Urinary bladder (tissue), 3 donors: ENCODE measurements at regions not wholly inside any gene's neighbourhood (a gene's known extent, or its start where the extent isn't known, plus 50 kb on each side); places are given as distances from the start of the nearest gene placed in this dataset.

Experiments
- DNase-seq: peaks from one replicate; pipeline ENCODE4 v3.0.0-alpha.2; 2015; ENCODE audit errors: extremely low spot score
- H3K27ac ChIP-seq: one replicate; pipeline ENCODE4 v1.5.1; 2013; ENCODE audit warnings: low read depth, mild to moderate bottlenecking, moderate library complexity
- H3K36me3 ChIP-seq: one replicate; pipeline ENCODE4 v1.6.1; 2013; ENCODE audit warnings: mild to moderate bottlenecking, moderate library complexity; ENCODE audit not compliant: insufficient read depth
- H3K4me1 ChIP-seq: one replicate; pipeline ENCODE4 v1.6.1; 2013; ENCODE audit warnings: mild to moderate bottlenecking, moderate library complexity; ENCODE audit not compliant: insufficient read depth
- H3K4me3 ChIP-seq: one replicate; pipeline ENCODE4 v1.5.1; 2013; ENCODE audit warnings: low read depth, low read length
- WGBS: extraction: QIAGEN DNeasy Blood & Tissue Kit; methylation state at CpG from one replicate; pipeline ENCODE4 v1.1.7; 2013; 5-methylcytosine and 5-hydroxymethylcytosine counted together
- donor health status: healthy with polysubstance abuse.
- donor health status: healthy.

DNA sequence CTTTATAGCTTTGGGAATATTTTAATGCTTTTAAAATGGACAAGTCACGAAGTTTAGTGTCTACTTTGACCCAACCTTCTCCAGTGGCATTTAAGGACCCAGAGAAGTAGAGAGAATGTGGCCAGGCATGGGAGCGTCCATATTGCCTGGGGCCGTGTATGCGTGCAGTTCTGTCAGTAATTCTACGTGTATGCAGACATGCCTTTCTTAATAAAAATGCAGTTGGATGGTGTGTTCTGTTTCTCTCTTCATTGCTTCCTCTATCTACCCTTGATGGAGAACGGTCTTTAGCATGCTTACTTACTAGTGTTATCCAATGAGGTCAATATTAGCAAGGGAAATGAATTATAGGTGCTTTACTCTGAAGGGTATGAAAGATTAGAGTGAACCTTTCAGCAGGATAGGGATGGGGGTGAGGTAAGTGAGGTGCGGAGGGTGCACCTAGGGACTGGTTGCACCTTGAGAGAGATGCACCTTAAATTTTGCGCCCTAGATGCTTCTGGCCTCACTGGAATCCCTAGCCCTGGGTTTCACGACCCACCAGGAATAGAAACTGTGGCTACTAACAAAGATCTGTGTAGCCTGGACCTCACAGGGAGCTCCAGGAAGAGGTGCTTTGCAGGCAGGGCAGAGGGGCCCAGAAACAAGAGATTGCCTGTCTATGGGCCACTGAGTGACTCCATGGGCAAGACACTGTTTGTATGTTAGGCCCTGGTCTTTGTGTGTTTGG is 194.3 kb downstream of the MYCN start:
- H3K4me1 ChIP-seq, result no peaks in the 10 kb centered on the region
- no peaks in the 10 kb centered on the region for H3K36me3 ChIP-seq
- H3K27ac ChIP-seq, result no peak overlapping the region
- 91% methylated on average over 9 of the region's 9 CpGs for WGBS
- no peak for DNase-seq
- no peak overlapping the region for H3K4me3 ChIP-seq

DNA sequence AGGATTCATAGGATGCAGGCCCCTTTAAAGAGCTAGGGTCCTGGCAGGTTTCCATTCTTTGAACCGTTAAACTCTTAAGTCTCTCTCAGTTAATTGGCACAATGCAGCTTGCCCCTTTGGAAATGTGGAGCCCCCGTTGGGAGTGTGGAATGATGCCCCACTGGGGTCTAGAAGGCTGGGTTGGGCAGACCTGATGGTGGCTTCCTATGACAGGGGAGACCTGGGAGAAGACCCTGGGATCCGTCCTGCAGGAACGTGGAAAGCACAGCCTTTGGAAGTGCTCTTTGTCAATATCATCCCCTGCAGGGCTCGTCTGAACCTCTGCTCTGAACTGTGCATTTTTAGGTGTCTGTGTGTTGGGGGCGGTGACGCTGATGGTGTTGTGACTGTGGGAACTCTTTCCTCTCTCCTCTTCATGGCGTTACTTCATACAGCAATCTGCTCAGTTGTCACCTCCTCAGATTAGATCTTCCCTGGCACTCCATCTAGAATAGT is 190.6 kb downstream of the MYCN start:
- no peaks in the 10 kb centered on the region for H3K36me3 ChIP-seq
- 81% methylated on average over 8 of the region's 8 CpGs for WGBS
- no peak for DNase-seq

DNA sequence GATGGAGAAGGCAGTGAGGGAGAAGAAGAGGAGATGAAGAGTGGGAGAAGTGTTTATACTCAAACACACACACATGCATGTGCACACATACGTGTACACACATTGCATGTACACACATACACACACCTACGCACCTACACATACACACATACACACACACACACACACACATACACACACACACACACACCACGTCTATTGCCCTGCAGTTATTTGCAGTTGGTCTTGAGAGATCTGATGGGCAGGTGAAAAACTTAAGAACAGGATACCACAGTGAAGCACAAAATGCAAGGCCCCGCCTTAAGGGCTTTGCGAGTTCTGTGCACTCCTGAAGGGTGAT is 190.2 kb downstream of the MYCN start:
- Histone ChIP-seq H3K4me1 (no peaks in the 10 kb centered on the region), H3K36me3 (no peaks in the 10 kb centered on the region), H3K4me3 (no peak overlapping the region), H3K27ac (no peak overlapping the region)
- no peak for DNase-seq
- WGBS, result 85% methylated on average over 5 of the region's 5 CpGs

More for the DNA sequence above, 190.6 kb downstream of the MYCN start:
- Histone ChIP-seq H3K4me3 (no peak overlapping the region), H3K27ac (no peak overlapping the region), H3K4me1 (no peaks in the 10 kb centered on the region)

DNA sequence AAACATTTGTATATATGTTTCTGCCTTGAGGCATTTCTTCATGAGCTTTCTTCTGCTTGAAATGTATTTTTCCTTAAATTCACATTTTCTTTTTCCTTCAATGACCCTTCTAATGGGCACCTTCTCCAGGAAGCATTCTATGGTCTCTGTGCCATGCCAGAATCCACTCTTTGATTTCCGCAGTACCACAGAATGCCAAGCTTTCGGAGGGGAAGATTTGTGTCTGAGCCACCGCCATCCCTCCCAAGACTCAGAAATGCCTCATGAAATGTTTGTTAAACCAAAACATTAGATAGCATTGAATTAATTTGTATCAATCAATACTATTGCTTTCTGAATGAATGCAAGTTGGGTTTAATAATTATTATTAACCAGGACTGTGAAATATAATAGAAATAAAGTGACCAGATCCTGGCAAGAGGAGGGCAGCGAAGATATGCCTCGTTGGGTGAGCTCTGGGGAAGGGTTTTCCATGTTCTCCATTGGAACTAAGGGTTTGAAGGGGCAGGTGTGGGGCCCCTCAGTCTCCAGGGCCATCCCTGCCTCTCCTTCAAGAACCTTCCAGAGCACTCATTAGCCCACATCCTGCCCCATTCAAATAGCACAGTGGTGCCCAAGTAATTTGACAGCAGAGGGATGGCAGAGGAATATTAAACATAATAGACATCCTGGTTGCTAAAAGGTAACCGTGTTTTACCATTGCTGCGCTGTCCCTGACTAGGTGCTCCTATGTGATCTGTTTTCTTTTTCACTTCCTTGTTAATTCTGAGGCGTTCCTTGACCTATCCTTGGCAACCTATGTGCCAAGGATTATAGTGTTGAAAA is 189.6 kb downstream of the MYCN start:
- H3K36me3 ChIP-seq, result no peaks in the 10 kb centered on the region
- H3K27ac ChIP-seq, result no peak overlapping the region
- no peaks in the 10 kb centered on the region for H3K4me1 ChIP-seq
- 89% methylated on average over 8 of the region's 8 CpGs for WGBS
- H3K4me3 ChIP-seq, result no peak overlapping the region
- DNase-seq, result no peak

DNA sequence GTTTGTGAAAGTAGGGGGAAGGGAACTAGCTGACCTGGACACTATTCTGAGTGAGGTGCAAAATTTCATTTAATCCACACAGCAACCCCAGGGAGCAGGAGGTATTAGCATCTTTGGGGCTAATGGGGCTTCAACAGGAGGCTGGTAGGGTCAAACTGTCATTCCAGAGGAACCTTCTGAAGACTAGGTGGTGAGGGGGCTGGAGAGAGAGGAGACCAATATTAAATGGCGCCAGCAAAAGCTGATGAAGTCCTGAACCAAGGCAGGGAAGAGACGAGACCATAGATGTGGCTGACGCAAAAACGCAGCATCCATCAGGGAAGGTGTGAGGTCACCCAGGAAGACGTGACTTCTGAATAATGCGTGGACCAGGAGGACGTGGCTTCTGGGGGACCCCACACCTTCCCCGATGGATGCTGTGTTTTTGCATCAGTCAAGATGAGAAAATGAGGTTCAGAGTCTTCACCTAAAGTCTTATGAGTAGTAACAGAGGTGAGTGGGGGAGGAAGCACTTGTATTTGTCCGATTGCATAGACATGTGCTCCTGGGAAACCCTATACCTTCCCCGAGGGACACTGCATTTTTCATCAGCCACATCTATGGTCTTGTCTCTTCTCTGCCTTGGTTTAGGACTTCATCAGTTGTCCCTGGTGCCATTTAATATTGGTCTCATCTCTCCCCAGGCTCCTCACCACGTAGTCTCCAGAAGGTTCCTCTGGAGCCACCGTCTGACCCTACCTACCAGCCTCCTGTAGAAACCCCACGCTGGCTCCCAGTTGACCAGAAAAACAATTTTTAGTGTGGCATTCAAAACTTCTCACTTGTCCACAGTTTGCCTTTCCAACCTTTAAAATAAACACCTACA is 188.6 kb downstream of the MYCN start:
- no peaks in the 10 kb centered on the region for H3K4me1 ChIP-seq
- no peak overlapping the region for H3K4me3 ChIP-seq
- no peak overlapping the region for H3K27ac ChIP-seq
- DNase-seq, result no peak
- 85% methylated on average over 13 of the region's 13 CpGs for WGBS
- H3K36me3 ChIP-seq, result no peaks in the 10 kb centered on the region

DNA sequence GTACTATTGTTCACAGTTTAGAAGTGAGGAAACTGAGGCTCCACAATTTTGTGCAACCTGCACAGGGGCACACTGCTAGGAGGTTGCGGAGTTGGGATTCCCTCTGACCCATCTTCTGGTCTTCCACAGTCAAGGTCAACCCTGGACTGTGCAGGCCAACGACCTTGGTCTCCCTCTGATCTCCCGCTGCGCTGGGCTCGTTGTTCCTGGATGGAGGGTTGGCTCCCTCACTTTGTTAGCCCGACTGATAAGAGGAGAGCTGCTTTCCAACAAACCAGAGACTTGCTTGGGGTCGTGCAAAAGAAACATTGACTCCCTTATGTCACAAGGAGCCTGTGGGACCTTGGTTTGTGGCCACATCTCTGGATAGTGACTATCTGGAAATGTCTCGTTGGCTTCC is 187.6 kb downstream of the MYCN start:
- Histone ChIP-seq H3K27ac (no peak overlapping the region), H3K36me3 (no peaks in the 10 kb centered on the region), H3K4me3 (no peak overlapping the region), H3K4me1 (no peaks in the 10 kb centered on the region)
- 79% methylated on average over 8 of the region's 8 CpGs for WGBS
- DNase-seq, result no peak

DNA sequence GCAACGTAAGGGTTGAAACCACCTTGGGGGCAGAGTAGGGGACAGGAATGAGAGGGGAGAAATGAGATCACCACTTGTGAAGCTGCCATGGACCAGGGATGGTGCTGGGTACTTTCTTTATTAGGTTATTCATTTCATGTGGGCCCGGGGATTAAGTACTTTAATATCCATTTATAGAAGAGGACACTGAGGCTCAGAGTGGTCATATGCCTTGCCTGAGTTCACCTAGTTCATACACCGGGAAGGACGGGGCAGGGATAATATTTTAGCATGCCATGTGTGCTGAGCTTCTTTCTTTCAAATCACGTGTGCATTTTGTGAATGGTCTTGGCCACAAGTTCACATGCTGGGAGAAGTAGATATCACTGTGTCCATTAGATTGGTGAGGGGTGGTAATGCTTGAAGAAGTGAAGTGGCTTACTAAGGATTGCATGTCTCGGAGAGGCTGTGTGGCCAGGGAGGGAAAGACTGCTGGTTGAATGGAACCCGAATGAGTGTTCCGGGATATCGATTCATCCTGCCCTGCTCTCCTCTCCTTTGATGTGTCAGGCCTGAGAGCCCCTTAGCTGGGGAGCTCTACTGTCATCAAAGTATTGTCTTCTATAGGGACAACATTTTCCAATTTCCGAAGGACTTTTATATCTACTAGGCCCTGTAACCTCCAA is 187.1 kb downstream of the MYCN start:
- 89% methylated on average over 10 of the region's 10 CpGs for WGBS

DNA sequence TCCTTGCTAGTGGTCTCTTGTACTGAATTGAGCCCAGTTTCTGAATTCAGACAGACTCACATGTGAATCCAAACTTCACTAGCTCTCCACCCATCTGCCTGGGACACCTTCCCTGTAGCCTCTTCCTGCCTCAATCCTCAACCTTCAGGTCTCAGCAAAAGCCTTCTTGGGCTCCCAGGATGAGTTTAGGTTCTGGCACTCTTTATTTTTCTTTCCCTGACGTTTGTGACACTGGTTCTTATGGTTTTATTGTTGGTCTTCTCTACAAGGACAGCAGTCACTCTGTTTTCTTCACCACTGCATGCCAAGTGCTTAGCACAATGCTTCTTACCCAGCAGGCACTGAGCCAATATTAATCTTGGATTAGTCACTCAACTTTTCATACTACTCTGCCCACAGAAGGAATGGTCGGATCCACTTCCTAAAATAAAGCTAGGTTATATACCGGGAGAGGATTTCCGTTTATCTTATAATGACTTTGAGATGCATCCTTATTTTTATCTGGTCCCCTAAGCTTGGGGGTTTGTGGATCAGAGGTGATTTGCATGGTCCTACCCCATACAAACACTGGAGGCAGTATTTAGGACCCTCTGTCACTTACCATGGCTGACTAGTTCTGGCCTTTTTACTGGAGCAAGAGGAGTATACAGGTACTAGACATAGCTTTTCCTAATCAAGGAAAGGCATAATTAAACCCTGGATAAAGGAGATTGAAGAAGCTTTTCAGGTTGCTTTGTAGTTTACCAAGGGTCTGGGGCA is 186.3 kb downstream of the MYCN start:
- WGBS, result 54% methylated on average over 4 of the region's 4 CpGs
- H3K4me1 ChIP-seq, result no peaks in the 10 kb centered on the region
- DNase-seq, result no peak
- no peak overlapping the region for H3K4me3 ChIP-seq
- H3K36me3 ChIP-seq, result no peaks in the 10 kb centered on the region
- no peak overlapping the region for H3K27ac ChIP-seq

More for the DNA sequence above, 187.1 kb downstream of the MYCN start:
- Histone ChIP-seq H3K27ac (no peak overlapping the region), H3K36me3 (no peaks in the 10 kb centered on the region), H3K4me1 (no peaks in the 10 kb centered on the region), H3K4me3 (no peak overlapping the region)
- no peak for DNase-seq

DNA sequence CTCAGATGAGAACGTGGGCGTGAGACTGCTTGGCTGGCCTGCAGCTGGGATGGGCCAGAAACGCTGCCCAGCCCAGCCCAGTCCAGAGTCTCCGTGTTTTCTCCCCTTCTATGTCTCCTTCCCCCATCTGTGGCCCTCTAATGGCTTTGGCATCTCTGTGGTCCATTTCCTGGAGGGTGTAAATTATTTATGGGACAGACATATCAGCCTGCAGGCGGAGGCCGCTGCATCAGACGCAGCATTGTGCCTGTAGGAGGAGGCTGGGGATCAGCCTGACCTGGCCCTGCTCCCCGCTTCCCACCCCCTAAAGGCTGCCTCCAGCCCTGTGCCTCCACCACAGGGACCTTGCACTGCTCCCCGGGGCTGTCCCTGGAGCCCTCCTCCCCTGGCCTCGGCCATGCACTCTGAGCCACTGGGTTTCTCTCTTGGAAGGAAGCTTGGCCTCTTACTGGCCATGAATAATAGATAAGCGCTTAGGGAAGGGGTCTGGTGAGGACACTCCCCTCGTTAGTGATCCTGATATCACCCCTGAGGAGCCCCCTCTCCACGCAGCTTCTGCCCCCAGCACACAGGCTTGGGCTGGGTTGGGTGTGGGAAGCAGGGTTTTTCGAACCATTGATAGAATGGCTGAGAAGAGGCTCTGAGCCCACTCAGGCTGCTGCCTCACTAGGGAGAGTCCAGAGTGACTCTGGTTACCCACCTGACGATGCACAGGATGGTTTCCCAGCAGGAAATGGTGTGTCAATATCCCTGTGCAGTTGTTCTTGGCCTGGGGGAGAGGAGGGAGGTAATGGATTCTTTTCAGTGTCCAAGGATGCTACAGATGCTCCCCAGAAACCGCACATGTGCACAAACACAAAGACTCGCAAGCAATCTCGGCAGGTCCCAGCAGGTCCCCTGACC is 185.5 kb downstream of the MYCN start:
- no peaks in the 10 kb centered on the region for H3K4me1 ChIP-seq
- no peak overlapping the region for H3K27ac ChIP-seq
- no peak for DNase-seq
- H3K4me3 ChIP-seq, result no peak overlapping the region
- H3K36me3 ChIP-seq, result no peaks in the 10 kb centered on the region
- 68% methylated on average over 18 of the region's 18 CpGs for WGBS

DNA sequence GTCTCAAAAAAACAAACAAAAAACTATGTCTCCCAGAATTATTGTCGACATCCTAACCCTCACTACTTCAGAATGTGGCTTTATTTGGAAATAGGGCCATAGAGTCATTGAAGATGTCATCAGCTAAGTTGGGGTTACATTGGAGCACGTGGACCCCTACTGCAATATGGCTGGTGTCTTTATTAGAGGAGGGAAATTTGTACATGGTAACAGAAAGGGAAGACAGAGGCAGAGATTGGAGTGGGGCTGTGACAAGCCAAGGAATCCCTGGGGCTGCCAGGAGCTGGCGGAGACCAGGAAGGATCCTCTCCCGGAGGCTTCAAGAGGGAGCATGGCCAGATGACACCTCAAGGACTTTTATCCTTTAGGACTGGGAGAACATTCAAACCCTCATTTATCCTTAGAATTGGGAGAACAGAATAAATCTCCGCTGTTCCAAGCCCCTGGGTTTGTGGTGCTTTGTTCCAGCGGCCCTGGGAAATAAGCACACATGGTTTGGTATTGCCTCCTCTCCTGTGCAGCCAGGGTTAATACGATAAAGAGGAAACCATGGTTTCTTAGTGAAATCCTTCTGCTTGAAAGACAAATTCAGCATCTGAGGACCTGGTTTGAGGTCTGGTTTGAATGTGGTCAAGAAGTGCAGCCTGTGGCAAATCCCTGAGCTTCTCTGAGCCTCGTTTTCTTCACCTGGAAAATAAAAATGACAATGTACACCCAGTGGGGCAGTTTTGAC is 184.7 kb downstream of the MYCN start:
- no peak overlapping the region for H3K27ac ChIP-seq
- H3K4me1 ChIP-seq, result no peaks in the 10 kb centered on the region
- DNase-seq, result no peak
- WGBS, result 83% methylated on average over 8 of the region's 8 CpGs
- no peak overlapping the region for H3K4me3 ChIP-seq
- H3K36me3 ChIP-seq, result no peaks in the 10 kb centered on the region

DNA sequence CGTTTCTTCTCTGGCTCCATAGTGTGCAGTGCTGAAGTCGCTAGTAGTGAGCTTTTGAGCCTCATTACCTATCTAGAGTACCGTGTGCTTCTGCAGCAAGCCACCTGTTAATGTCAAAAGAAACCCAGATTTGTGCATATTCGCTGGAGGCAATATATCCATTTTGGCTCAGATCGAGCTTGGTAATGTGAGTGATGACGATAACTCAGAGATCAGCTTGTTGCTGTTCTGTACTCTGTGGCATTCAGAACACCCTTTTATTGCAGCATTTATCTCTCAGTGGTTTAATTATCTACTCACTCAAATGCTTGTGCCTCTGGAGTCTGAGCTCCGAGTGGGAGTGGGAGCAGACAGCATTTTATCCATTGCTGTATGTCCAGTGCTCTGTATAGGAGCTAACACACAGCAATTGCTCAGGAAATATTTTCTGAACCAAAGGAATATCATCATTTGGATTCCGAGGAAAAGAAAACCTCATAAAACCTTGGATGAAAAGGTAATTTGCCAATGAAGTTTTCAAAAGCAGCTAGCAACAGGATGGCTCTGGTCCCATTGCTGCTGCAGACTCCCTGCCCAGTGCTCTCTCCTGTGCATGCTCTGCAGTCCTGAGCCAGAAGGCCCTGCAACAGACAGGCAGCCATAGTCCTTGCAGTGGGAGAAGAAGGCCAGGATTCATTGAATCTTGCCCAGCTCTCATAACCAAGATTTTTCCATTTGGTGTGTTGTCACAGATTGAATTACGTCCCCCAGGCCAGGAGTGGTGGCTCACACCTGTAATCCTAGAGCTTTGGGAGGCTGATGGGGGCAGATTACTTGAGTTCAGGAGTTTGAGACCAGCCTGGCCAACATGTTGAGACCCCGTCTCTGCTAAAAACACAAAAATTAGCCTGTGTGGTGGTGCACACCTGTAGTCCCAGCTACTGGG is 183.8 kb downstream of the MYCN start:
- DNase-seq, result no peak
- WGBS, result 54% methylated on average over 10 of the region's 10 CpGs

More for the DNA sequence above, 183.8 kb downstream of the MYCN start:
- no peak overlapping the region for H3K27ac ChIP-seq
- H3K4me3 ChIP-seq, result no peak overlapping the region
- no peaks in the 10 kb centered on the region for H3K36me3 ChIP-seq
- H3K4me1 ChIP-seq, result no peaks in the 10 kb centered on the region
